NCI-H526 (cell line): ENCODE measurements at regions not wholly inside any gene's neighbourhood (a gene's known extent, or its start where the extent isn't known, plus 50 kb on each side); places are given as distances from the start of the nearest gene placed in this dataset.
"Not testable (repeated sequence)": the region's sequence is repeated elsewhere in the genome, so short reads cannot be mapped to it uniquely, and the experiment has no call there.

Experiments
- DNase-seq, 2 experiments: peaks; one replicate each; lab custom pipeline; 2025; lab: John Stamatoyannopoulos, UW

DNA sequence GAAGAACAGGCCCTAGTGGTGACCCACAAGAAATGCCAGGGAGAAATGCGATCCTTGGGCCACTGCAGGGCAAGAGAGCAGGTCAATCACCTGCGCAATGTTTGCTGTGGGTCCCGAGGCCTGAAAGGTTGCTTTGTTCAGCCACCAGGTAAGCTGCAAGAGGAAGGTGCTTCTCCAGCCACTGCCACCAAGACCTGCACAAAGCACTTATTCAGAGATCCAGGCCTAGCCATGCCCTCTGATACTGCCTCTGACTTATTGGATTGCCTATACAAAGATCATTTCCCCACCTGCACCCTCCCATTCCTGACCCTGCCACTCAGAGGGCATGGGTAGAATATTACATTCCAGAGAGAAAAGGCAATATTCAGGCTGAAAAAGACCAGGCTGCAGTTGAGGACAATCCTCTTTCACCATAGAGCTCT is 349.4 kb upstream of the NFIA start:
- DNase-seq: no peak

DNA sequence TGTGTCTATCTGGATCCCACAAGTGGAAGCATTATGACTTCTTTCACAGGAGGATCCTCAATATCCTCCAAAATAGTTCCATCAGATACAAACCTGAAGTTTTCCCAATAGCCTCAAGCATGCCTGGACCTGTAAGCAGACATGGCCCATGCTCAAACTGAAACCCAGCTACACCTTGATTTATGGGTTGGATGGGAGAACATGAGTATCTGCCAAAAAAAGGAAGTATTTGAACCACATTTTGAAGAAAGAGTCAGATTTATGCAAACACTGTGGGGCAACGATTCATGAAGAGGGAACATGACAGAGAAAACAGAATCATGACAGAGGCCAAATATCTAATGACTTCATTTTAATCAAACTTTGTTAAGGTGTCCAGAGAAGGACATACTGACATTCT is 351.0 kb upstream of the NFIA start:
- no peak for DNase-seq

DNA sequence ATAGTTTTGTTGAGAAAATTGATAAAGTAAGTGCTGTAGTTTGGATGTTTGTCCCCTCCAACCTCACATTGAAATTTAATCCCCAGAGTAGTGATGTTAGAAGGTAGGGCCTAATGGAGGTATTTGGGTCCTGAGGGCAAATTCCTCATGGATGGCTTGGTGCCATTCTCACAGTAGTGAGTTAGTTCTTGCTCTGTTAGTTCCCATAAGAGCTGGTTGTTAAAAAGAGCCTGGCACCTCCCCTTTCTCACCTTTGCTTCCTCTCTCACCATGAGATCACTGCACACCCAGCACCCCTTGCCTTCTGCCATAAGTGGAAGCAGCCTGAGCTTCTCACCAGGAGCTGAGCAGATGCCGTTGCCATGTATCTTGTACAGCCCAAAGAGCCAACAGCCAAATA is 354.8 kb upstream of the NFIA start:
- DNase-seq: no peak

GRCh38 chr1:60716472-60716871 is 365.9 kb upstream of the NFIA start:
- DNase-seq: no peak

GRCh38 chr1:60715970-60716369 is 366.4 kb upstream of the NFIA start:
- DNase-seq: no peak

DNA sequence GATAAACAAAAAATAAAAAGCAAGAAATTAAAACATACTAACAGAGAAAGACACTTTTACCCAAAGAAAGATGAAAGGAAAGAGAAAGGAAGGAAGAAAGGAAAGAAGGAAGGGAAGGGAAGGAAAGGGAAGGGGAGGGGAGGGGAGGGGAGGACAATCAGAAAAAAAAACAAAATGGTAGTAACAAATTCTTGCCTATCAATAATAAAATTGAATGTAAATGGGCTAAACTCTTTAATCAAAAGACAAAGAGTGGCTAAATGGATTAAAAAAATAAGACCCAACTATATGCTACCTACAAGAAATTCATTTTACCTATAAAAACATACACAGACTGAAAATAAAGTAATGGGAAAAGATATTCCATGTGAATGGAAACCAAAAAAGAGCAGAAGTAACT is 372.9 kb upstream of the NFIA start:
- no peak for DNase-seq

- no peak for DNase-seq
Observed at GRCh38 chr1:60705026-60705425, 377.3 kb upstream of the NFIA start.

DNA sequence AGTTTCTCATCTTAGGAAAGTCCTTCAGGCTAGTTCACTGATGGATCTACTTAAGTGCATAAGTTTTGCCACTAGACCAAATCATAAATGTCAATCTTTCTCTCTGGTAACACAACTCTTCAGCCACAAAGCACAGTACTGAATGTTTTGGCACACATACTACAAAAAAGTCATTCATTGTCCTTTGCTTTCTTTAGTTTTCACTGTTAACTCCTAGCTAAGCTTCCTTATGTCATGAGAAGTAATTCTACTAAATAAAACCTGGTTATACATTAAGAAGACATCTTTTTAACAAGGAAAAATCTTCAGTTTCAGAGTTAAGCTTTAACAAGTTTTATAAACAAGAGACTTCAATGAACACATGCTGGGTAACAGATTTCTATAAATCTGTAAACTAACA is 379.2 kb upstream of the NFIA start:
- no peak for DNase-seq

GRCh38 chr1:60699325-60699724 is 383.0 kb upstream of the NFIA start:
- DNase-seq: no peak

- no peak for DNase-seq
Observed at GRCh38 chr1:60697204-60697994, 385.0 kb upstream of the NFIA start.

DNA sequence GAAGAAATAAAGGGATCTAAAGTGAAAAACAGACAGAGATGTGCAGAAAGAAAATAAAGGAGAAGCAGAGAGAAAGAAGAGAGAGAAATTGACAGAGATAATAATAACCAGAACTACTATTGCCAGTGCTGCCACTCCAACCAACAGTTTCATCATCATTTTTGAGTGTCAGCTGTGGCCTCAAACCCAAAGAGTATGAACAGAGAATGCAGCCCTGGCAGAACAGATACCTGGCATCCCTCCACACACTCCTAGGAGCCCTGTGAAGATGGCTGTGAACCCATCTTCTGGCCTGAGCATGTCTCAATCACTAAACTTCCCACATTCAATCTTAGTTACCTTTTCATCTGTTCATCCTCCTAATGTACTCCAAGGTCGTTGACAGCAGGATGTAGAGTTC is 385.8 kb upstream of the NFIA start:
- no peak for DNase-seq

GRCh38 chr1:60695716-60696171 is 386.6 kb upstream of the NFIA start:
- DNase-seq: no peak

- DNase-seq: no peak
Observed at GRCh38 chr1:60694980-60695379, 387.4 kb upstream of the NFIA start.

DNA sequence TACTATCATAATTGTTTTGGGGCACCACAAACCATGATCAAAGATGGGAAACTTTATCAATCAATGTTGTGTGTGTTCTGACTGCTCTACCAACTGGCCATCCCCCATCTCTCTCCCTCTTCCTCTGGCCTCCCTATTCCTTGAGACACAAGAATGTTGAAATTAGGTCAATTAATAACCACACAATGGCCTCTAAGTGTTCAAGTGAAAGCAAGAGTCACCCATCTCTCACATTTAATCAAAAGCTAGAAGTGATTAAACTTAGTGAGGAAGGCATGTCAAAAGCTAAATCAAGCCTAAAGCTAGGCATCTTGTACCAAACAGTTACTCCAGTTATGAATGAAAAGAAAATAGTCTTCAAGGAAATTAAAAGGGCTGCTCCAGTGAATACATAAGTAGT is 390.3 kb upstream of the NFIA start:
- no peak for DNase-seq

GRCh38 chr1:60688221-60688620 is 394.1 kb upstream of the NFIA start:
- not testable (repeated sequence) for DNase-seq

GRCh38 chr1:60681095-60681860 is 401.1 kb upstream of the NFIA start:
- no peak for DNase-seq

- no peak for DNase-seq
Observed at GRCh38 chr1:60679524-60680375, 402.6 kb upstream of the NFIA start.

GRCh38 chr1:60678802-60679201 is 403.6 kb upstream of the NFIA start:
- no peak for DNase-seq

DNA sequence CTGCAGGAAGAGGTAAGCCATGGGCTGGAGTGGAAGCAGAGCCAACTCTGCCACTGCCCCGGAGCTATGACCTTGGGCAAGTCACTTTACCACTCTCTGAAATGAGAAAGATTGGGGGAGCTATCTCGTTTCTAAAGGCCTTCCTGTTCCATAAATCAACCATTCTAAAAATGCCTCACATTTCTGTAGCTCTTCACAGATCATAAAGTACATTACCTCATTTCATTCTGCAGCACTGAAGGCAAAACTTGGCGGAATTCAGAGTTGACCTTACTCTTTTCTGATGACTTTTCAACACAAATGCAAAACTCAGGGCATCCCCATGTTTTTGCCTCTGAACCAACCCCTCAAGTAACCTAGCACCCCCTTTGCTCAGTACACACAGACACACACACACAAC is 404.0 kb upstream of the NFIA start:
- DNase-seq: no peak

DNA sequence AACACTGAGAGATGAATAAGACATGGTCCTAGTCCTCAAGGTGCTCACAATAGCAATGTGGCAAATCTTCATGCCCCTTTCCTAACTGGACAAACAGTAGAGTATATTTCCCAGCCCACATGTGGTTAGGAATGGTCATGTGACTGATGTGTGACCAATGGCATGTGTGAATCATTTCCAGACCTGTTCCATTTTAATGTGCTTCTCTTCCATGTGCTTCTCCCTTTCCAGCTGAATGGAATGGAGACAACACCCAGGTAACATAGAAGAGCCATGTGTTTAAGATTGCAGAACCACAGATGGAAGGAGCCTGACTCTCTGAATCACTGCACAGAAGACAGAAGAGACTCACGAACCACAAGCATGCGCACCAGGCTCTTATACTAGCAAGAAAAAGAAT is 409.9 kb upstream of the NFIA start:
- DNase-seq: no peak

DNA sequence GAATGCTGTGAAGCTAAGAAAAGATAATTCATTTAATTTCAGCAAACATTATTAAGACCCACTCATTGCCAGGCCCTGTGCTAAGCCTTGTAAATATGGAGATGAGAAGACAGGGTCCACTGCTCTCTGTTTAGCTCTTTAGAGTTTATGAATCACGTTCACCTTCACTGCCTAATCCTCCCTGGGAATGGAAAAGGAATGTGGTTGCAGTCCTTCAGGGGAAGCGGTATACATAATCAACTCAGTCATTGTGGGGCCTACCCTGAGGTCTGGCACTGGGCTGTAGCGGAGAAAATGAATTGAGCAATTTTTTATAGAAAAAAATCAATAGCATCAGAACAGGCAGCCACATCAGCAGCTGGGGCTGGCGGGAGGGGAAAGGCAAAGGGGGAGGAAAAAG is 412.1 kb upstream of the NFIA start:
- DNase-seq: no peak

DNA sequence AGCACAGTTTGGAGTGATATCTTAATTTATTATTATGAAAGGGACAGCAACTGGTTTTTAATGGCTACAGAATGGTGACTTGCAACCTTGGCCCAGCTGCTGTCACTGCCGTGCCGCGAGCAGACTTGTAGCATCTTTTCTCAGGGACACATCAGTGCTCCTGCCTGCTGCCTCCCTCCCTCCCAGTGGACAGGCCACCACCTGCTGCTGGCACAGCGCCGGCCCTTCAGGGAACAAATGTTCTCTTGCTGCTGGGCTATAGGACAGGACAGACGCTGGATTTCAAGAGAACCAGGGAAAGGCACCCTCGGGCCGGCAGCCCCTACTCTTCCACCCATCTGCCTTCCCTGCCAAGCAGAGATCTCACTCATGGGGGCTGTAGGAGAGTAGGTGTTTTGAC is 413.8 kb upstream of the NFIA start:
- no peak for DNase-seq

- no peak for DNase-seq
Observed at GRCh38 chr1:60665311-60665710, 417.1 kb upstream of the NFIA start.
